ENCODE measurements at regions not wholly inside any gene's neighbourhood (a gene's known extent, or its start where the extent isn't known, plus 50 kb on each side); places are given as distances from the start of the nearest gene placed in this dataset.

GRCh38 chr10:100683004-100683403, 62.4 kb upstream of the PAX2 start:
- TF ChIP-seq POLR2A (IDR thresholded peaks at IDR 0.05): no peak
- TF ChIP-seq, protein P1, sequence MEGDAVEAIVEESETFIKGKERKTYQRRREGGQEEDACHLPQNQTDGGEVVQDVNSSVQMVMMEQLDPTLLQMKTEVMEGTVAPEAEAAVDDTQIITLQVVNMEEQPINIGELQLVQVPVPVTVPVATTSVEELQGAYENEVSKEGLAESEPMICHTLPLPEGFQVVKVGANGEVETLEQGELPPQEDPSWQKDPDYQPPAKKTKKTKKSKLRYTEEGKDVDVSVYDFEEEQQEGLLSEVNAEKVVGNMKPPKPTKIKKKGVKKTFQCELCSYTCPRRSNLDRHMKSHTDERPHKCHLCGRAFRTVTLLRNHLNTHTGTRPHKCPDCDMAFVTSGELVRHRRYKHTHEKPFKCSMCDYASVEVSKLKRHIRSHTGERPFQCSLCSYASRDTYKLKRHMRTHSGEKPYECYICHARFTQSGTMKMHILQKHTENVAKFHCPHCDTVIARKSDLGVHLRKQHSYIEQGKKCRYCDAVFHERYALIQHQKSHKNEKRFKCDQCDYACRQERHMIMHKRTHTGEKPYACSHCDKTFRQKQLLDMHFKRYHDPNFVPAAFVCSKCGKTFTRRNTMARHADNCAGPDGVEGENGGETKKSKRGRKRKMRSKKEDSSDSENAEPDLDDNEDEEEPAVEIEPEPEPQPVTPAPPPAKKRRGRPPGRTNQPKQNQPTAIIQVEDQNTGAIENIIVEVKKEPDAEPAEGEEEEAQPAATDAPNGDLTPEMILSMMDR (IDR thresholded peaks at IDR 0.05): no peak
- Histone ChIP-seq H3K36me3 (no peaks in the 10 kb centered on the region), H3K27ac (no peak overlapping the region), H3K4me1 (peaks cover 0 to 6% (median 0%) of the 10 kb centered on the region in 12 donors), H3K9me3 (no peaks in the 10 kb centered on the region), H3K4me3 (no peak overlapping the region), H3K27me3 (peaks cover 23 to 97% (median 80%) of the 10 kb centered on the region in 9 donors)
- ATAC-seq (no peak), DNase-seq (no peak)
- WGBS, 4 donors: 20 to 36% (median 24%) methylated on average over 1 of the region's 1 CpG
- intact Hi-C loops (cut with DNase I): no loop called here

GRCh38 chr10:100683545-100684300, 61.7 kb upstream of the PAX2 start:
- Histone ChIP-seq H3K9me3 (no peaks in the 10 kb centered on the region), H3K27ac (no peak overlapping the region), H3K4me3 (no peak overlapping the region), H3K36me3 (no peaks in the 10 kb centered on the region), H3K27me3 (peaks cover 24 to 99% (median 86%) of the 10 kb centered on the region in 9 donors), H3K4me1 (peaks cover 0 to 6% (median 0%) of the 10 kb centered on the region in 12 donors)
- no peak for DNase-seq
- intact Hi-C loops (cut with DNase I): no loop called here
- no peak for ATAC-seq
- WGBS, 4 donors: 2% methylated on average over 11 to 14 of the region's 14 CpGs
- TF ChIP-seq, protein P1 (IDR thresholded peaks at IDR 0.05): no peak
- no peak for TF ChIP-seq POLR2A (IDR thresholded peaks at IDR 0.05)

DNA sequence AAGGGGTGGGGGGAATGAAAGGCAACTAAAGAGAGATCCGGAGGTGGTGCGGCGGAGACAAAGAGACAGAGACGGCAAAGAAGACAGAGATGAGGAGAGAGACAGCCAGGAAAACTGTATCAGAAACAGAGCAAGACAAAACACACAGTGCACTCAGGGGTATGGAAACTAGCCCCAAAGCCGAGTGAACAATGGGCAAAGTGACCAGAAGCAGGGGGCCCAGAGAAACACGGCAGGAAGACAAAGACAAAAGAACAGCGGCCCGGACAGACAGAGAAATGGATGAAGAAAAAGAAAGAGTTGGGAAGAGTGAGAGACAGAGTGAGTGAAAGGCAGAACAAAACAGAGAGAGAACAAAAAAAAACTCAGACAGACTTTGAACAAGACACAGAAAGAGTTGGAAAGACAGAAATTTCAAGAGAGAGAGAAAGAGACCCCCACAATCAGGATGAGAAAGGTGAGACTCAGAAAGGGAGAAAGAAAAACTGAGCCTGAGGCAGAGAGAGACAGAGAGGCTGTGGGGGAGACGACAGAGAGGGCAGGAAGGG, 60.6 kb upstream of the PAX2 start:
- Histone ChIP-seq H3K9me3 (no peaks in the 10 kb centered on the region), H3K27ac (no peak overlapping the region), H3K4me1 (peaks cover 0 to 6% (median 0%) of the 10 kb centered on the region in 12 donors), H3K36me3 (no peaks in the 10 kb centered on the region), H3K4me3 (no peak overlapping the region), H3K27me3 (peaks cover 21 to 99% (median 76%) of the 10 kb centered on the region in 9 donors)
- TF ChIP-seq, protein P1 (IDR thresholded peaks at IDR 0.05): no peak
- TF ChIP-seq POLR2A (IDR thresholded peaks at IDR 0.05): no peak
- DNase-seq (no peak), ATAC-seq (no peak)
- 2 to 4% (median 3%) methylated on average over 9 of the region's 9 CpGs for WGBS, 4 donors
- intact Hi-C loops (cut with DNase I): no loop called here

DNA sequence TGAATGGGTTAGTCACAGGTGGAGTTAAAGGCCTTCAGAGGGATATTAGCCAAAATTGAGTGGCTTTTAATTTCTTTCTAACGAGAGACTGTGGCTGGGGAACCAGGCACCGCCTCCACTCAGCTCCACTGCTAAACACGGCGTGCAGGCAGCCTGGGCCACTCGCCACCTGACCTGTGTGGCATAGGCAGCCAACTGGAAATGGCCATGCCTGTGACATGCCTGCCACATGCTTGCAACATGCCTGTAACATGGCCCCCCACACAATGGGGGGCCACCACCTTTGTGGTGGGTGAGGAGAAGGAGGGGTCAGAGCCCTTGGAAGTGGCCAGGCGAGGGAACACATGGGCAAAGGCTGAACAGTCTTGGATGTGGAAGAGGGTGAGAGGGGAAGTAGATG, 60.1 kb upstream of the PAX2 start:
- H3K4me1 ChIP-seq: peaks cover 0 to 6% (median 0%) of the 10 kb centered on the region in 12 donors
- no peaks in the 10 kb centered on the region for H3K9me3 ChIP-seq
- TF ChIP-seq POLR2A (IDR thresholded peaks at IDR 0.05): no peak
- intact Hi-C loops (cut with DNase I): no loop called here
- DNase-seq (no peak), ATAC-seq (no peak)
- H3K4me3 ChIP-seq: no peak overlapping the region
- H3K27ac ChIP-seq: no peak overlapping the region
- WGBS, 4 donors: 44 to 58% (median 48%) methylated on average over 6 of the region's 6 CpGs
- no peaks in the 10 kb centered on the region for H3K36me3 ChIP-seq
- peaks cover 21 to 99% (median 79%) of the 10 kb centered on the region in 9 donors for H3K27me3 ChIP-seq
